ENCODE measurements at regions not wholly inside any gene's neighbourhood (a gene's known extent, or its start where the extent isn't known, plus 50 kb on each side); places are given as distances from the start of the nearest gene placed in this dataset.

- peak; percentile 80 for DNase-seq
Observed at GRCh38 chr2:151032741-151033191, 228.9 kb downstream of the RBM43 start.

- DNase-seq = no peak
Observed at GRCh38 chr2:151030663-151031230, 230.9 kb downstream of the RBM43 start.

GRCh38 chr2:151029406-151030157 lies 232.1 kb downstream of the RBM43 start:
- peak; percentile 85 for DNase-seq

DNA sequence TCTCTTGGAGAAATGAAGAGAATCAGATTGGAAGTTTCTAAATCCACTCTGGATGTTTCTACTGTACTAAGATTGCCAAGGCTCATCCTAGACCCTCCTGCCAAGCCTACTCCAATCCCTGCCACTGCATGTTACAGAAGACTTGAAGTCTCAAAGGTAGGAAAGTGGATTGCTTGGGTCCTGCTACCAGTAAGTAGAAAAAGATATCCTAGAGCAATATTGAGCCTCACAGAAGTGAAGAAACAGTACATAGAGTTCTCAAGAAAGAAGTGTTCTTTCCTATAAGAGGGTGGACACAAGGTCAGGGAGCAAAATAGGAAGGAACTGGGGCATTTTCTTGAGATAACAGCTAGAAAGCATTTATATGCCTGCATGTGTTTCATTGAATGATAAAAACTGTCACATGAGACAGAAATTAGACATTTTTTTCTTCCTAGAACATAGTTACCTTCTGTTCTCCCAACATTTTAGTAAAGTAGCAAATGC lies 232.9 kb downstream of the RBM43 start:
- DNase-seq = no peak

DNA sequence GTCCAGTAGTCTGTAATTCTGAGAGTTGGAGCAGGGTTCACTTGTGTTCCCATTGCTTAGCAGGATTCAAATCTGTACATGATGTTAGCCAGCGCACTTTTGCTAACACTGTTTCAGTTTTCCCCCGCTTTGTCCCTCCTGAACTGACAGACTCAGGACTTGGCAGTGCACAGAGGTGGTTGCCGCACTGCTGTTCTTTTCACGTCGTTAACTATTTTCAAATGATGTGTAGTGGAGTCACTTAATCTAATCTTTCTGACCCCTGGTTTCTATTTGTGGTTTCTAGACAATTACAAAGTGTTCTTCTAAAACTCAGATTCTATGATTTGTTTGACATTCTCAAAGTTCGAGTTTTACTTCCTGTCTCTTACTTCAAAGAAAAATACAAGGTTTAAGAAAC lies 234.5 kb downstream of the RBM43 start:
- DNase-seq = no peak

GRCh38 chr2:151025816-151026215 lies 235.8 kb downstream of the RBM43 start:
- DNase-seq = no peak

GRCh38 chr2:151024696-151025251 lies 236.9 kb downstream of the RBM43 start:
- DNase-seq = no peak

DNA sequence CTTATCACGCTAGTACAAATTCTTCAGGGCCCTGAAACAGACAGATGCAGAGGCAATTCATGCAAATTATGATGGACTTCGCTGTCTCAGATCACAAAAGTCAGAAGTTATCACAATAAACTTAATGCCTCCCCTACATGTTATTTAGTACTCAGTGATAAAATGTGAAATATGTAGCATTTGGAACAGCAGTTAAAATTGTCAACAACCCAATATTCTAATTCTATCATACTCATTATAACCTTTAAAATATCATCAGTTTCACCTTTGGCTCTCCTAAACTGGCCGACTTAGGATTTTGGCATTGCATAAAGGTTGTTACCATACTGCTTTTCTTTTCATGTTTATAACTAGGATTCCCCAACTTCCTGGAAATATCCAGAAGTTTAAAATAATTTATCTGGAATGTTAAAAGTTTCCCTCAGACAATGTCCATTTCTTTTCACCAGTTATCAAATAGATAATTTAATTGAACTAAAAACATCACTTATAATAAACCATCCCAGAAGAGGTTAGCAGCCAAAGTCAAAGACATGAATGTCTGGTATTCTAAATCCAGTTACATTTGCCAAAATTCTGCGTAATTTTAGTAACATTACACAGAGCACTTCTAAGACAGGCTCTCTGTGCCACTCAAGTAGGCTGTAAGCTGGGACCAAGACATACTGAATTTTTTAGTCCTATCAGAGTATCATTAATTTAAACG lies 239.8 kb downstream of the RBM43 start:
- DNase-seq = no peak

GRCh38 chr2:151020411-151020810 lies 241.3 kb downstream of the RBM43 start:
- no peak for DNase-seq

DNA sequence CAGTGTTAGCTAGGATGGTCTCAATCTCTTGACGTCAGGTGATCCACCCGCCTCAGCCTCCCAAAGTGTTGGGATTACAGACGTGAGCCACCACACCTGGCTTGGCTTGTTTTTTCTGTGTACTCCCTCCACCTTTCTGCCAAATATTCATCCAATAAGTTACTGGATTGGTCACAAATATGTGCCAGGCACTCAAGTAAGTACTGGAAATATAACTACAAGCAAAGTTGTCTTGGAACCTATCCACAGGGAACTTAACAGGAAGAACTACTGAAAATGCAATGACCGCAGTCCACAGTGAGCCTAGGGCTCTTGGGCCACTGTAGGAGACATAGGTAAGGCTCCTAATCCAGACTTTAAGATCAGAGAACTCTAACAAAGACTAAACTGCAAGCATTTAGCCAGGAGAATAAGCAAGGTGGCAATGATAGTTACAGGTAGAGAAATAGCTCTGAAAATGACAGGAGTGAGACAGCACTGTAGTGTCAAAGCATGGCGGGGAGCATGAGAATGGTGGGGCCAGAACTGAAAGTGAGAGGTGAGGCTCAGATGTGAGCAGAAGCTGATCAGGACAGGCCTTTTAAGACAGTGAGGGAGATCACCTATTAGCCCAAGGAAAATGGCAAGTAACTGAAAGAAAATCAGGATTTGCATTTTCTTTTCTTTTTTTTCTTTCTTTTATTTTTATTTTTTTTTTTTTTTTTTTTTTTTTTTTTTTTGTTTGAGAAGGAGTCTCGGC lies 252.1 kb downstream of the RBM43 start:
- no peak for DNase-seq

- DNase-seq = no peak
Observed at GRCh38 chr2:151007365-151007764, 254.3 kb downstream of the RBM43 start.

DNA sequence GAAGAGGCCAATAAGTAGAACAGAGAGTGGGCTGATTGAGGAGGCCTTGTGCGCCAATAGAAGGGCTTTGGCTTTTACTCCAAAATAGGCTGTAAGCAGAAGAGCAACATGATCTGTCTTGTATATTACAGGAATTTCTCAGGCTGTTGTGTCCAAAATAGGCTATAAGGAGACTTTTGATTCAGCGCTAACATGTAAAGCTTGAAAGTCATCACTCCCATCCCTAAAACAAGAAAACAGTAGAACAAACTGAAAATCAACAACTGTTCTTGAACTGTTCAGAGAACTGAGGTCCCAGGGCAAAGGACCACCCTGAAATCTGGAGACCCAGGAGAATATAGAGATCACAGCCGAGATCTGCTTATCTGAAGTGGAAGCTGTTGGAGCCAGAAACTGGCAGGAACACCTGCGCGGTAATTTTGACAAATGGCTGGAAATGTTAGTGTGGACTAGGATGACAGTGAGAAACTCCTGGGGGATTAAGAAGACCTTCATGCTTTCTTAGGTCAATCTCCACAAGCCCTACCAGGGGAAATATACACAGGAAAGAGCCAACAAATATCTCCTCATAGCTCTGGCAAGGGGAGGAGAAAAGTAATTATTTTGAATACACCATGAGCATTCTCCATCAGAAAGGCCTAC lies 258.6 kb downstream of the RBM43 start:
- DNase-seq = no peak

GRCh38 chr2:150997702-150998440 lies 263.8 kb downstream of the RBM43 start:
- peak; percentile 76 for DNase-seq

DNA sequence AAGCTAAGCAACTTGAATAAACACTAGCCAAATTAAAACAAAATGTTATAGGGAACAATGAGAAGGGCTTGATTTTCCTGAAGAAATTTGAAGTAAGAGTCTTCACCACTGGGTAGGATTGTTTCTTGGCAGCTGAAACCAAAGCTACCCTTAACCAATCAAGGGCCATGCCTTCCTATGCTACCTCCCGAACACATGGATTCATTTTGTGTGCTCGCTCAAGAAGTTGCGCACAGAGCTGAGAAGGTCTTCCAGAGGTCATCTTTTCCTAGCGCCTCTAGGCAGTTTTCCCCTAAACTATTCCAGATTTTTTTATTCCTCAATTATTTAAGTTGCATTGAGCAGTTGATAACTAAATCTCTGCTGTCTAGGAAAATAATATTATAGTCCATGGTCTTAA lies 264.6 kb downstream of the RBM43 start:
- peak; percentile 49 for DNase-seq

DNA sequence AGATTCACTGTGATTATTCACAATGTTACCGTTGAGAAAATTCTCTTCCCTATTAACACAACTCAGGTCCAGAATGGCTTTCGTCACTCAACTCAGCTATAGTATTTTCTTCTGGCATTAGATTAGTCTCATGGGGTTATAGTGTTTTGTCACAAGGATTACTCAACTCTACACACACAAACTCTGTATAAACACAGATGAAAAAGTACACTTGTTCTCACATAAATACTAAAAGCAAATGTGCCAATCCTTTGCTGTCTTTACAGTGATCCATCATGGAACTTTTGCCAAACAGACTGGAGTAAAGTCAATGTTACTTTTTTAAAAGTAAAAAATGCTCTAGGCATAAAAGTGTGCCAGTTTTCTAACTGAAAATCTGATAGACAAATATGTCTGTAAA lies 267.6 kb downstream of the RBM43 start:
- peak; percentile 53 for DNase-seq

GRCh38 chr2:150989969-150990368 lies 271.7 kb downstream of the RBM43 start:
- DNase-seq = no peak

DNA sequence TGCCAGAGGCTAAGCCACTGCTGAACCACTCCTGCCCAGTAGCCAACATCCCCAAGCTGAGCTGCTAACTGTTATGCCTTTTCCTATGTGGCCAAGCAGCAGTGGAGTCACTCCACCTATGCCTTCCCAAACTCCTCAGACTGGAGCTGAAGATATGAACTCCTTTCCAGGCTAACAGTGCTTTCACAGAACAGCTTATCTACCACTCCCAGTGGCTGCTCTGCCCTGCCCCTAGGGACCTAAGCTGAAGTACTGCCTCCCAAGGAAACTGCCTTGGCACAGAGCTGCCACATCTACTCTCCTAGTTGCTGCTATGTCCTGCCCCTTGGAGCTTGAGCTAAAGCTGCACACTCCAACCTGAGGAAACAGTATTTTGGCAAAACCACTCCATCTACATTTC lies 275.9 kb downstream of the RBM43 start:
- DNase-seq = no peak

GRCh38 chr2:150983314-150983897 lies 278.3 kb downstream of the RBM43 start:
- DNase-seq = no peak

DNA sequence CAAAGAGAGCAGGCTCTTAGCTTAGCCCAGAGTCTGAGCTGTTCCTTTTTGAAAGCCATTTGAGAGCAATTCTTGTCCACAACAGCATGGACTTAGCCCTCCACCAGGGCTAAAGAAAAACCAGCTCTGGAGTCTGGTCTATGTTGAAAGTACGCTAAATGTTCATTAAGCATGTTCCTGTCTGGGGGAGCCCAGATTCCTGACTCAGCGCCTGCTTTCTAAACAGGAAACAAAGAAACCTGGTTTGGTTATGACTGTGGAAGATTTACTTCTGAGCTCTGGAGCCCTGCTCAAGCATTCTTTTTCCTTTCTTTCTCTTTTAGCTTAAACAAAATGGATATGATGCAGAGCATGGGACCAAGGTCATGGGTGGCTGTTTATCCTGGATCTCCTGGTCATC lies 279.8 kb downstream of the RBM43 start:
- peak; percentile 14 for DNase-seq

GRCh38 chr2:150978053-150978452 lies 283.6 kb downstream of the RBM43 start:
- no peak for DNase-seq

DNA sequence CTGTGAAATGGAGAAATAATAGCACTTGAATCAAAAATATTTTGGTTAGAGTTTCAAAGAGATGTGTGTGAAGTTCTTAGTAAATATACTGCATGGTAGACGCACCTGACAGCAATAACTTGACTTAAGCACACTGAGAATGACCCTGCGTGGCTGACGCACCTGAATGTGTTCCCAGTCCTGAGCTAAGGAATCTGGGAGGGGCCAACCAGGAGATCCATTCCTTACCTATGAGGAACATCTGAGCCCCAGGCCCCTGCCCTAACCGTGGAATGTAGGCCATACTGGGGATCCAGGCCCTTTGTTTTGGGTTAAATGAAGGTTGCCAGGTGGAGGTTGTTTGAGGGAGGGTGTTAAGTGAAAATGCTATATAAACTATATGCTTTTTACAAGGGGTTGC lies 284.4 kb downstream of the RBM43 start:
- no peak for DNase-seq

All from fibroblast of skin of scalp (primary cell).